Stomach (tissue), 8 donors: ENCODE measurements at regions not wholly inside any gene's neighbourhood (a gene's known extent, or its start where the extent isn't known, plus 50 kb on each side); places are given as distances from the start of the nearest gene placed in this dataset.

ENCODE experiments used
- DNase-seq, 2 donors: peaks; one replicate each; pipeline versions ENCODE4 v3.0.0 to v3.0.0-alpha.2; 2013 to 2019
- H3K27ac ChIP-seq, 5 donors: fragments of 200-600 bp in 4 of 5; sonication (generic) in 4 of 5; one replicate each; pipeline ENCODE4 v1.5.1; 2013 to 2019; ENCODE audit warnings: mild to moderate bottlenecking in 1 of 5, moderate library complexity in 1 of 5
- H3K27me3 ChIP-seq, 3 donors: fragments of 200-600 bp; sonication (generic); one replicate each; pipeline ENCODE4 v1.5.1; 2017 to 2019; ENCODE audit warnings: mixed run types in 1 of 3
- H3K36me3 ChIP-seq, 4 donors: fragments of 200-600 bp; sonication (generic); 1 replicate in 3 of 4; 2 replicates in 1 of 4; pipeline ENCODE4 v1.5.1; 2016 to 2019
- H3K4me1 ChIP-seq, 4 donors: fragments of 200-600 bp; sonication (generic); one replicate each; pipeline ENCODE4 v1.5.1; 2016 to 2019
- H3K4me3 ChIP-seq, 4 donors: fragments of 200-600 bp; sonication (generic) in 3 of 4; one replicate each; pipeline ENCODE4 v1.5.1; 2016 to 2019; ENCODE audit warnings: mild to moderate bottlenecking in 1 of 4
- H3K9me3 ChIP-seq, 4 donors: fragments of 200-600 bp; sonication (generic); one replicate each; pipeline ENCODE4 v1.5.1; 2016 to 2019
- CTCF ChIP-seq, 7 experiments: fragments of 450-650 bp in 4 of 7; fragments of 200-600 bp in 3 of 7; sonication (generic) in 3 of 7; IDR thresholded peaks; one replicate each; pipeline ENCODE4 v1.5.1; 2016 to 2019; ENCODE audit warnings: antibody characterized with exemption in 7 of 7, control low read depth in 2 of 7, mild to moderate bottlenecking in 1 of 7
- EP300 ChIP-seq: sonication (generic); formaldehyde crosslinking; IDR thresholded peaks from one replicate; pipeline ENCODE4 v1.6.1; 2017; ENCODE audit warnings: antibody characterized with exemption
- POLR2A ChIP-seq, 4 donors: fragments of 450-650 bp; IDR thresholded peaks; one replicate each; pipeline ENCODE4 v1.6.1; 2016; ENCODE audit warnings: antibody characterized with exemption in 4 of 4, control low read depth in 2 of 4, mild to moderate bottlenecking in 1 of 4, moderate library complexity in 1 of 4
- POLR2AphosphoS5 ChIP-seq, 3 donors: sonication (generic); formaldehyde crosslinking; IDR thresholded peaks; one replicate each; pipeline ENCODE4 v1.6.1; 2016; ENCODE audit warnings: antibody characterized with exemption in 3 of 3
- WGBS, 5 donors: extraction: QIAGEN DNeasy Blood & Tissue Kit in 3 of 5; methylation state at CpG; one replicate each; pipeline versions ENCODE4 v1.1.5 to v1.1.7; 2013 to 2018; 5-methylcytosine and 5-hydroxymethylcytosine counted together
- intact Hi-C: fragments of 100-400 bp; cut with DNase I; formaldehyde crosslinking; loops from one replicate; pipeline ENCODE4 v1.15.1; 2023; ENCODE audit warnings: low total_unique reads
- donor health status: healthy with polysubstance abuse.
- donor health status: Bipolar disorder and iron deficiency.
- donor health status: healthy.

DNA sequence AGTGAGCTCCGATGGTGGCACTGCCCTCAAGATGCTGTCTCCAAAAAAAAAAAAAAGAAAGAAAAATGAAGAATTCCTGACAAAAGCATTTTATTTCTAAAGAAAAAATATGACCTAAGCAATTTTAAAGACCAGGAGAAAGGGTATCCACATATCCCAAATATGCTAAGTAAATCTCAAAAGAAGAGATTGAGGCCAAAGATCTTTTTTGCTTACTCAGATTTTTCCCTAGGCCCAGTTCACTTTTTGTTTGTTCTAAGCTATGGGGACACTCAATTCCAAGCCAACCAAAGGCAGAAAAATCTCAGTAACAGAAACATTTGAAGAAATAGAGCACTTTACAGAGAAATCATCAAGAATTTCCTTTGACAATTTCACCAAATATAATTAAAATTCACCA lies 150.8 kb downstream of the SOX9 start:
- no peak overlapping the region for H3K27ac ChIP-seq
- DNase-seq = no peak
- no peaks in the 10 kb centered on the region for H3K27me3 ChIP-seq
- H3K9me3 ChIP-seq = no peaks in the 10 kb centered on the region
- no peak for TF ChIP-seq CTCF (IDR thresholded peaks at IDR 0.05)
- no peak for TF ChIP-seq EP300
- TF ChIP-seq POLR2A (IDR thresholded peaks at IDR 0.05) = no peak
- TF ChIP-seq POLR2AphosphoS5 (IDR thresholded peaks at IDR 0.05) = no peak
- intact Hi-C loops = no loop called here
- H3K4me3 ChIP-seq = no peak overlapping the region
- H3K4me1 ChIP-seq = no peaks in the 10 kb centered on the region
- no peaks in the 10 kb centered on the region for H3K36me3 ChIP-seq
- 96 to 100% (median 100%) methylated on average over 1 of the region's 1 CpG for WGBS, 5 donors

DNA sequence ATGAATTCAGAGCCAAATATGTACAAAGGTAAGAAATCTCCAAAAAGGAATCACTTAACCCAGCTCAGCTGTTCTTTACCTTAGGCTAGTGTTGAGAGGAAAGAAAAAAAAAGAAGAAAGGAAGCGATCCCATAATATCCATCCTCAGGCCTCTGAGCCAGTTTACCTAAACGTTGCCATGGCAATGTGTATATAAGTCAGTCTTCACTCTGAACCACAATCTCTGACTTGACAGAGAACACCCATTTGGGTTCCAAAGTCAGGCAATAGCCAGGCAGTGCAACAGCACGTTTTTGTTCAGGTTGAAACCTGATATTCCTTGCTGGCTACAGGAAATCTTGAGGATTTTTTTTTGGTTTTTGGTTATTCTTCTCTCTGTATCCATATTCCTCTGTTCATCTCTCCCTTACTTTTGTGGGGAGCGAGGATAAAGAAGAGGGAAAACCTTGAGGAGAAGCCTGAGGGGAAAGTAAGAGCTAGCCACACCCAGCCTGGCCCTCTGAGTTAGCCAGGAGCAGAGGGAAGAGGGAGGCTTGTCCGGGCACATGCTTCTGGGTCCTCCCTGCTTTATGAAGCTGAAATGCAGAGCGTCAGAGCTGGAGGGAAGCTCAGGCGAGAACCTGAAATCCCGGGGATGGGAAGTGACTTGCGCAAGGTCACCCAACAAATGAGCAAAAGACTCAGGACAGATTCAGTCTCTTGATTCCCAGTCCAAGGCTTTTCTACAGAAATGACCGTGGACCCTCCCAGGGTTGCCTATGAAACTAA lies 152.7 kb downstream of the SOX9 start:
- no peak overlapping the region for H3K27ac ChIP-seq
- no peaks in the 10 kb centered on the region for H3K9me3 ChIP-seq
- TF ChIP-seq EP300 (no peak), POLR2A (IDR thresholded peaks at IDR 0.05) (no peak), CTCF (IDR thresholded peaks at IDR 0.05) (no peak), POLR2AphosphoS5 (IDR thresholded peaks at IDR 0.05) (no peak)
- no peaks in the 10 kb centered on the region for H3K4me1 ChIP-seq
- 58 to 62% (median 60%) methylated on average over 10 of the region's 10 CpGs for WGBS, 5 donors
- DNase-seq = peak in 1 of 2 donors; percentile 47
- H3K36me3 ChIP-seq = no peaks in the 10 kb centered on the region
- no peak overlapping the region for H3K4me3 ChIP-seq
- no peaks in the 10 kb centered on the region for H3K27me3 ChIP-seq
- intact Hi-C loops = no loop called here

DNA sequence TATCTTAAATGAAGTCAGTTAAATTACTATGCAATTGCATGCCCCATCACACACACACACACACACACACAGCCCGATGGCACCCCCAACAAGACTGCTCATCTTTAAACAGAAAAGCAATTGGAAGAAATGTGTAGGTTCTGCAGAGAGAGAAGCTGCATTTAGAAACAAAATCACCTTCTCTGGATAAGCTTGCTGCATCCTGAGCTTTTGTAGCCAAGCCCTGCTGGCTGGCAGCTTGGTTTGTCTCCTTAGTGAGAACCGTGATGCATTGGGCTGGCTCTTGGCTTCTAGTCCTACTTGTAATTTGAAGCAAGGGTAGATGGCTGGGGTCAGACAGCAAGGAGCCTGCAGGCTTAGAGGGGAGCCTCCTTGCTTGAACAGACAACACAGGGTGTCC lies 153.8 kb downstream of the SOX9 start:
- intact Hi-C loops = no loop called here
- H3K27me3 ChIP-seq = no peaks in the 10 kb centered on the region
- H3K4me3 ChIP-seq = no peak overlapping the region
- no peaks in the 10 kb centered on the region for H3K4me1 ChIP-seq
- DNase-seq = no peak
- no peaks in the 10 kb centered on the region for H3K9me3 ChIP-seq
- TF ChIP-seq CTCF (IDR thresholded peaks at IDR 0.05) = no peak
- no peak for TF ChIP-seq EP300
- no peak for TF ChIP-seq POLR2A (IDR thresholded peaks at IDR 0.05)
- TF ChIP-seq POLR2AphosphoS5 (IDR thresholded peaks at IDR 0.05) = no peak
- 79 to 100% (median 94%) methylated on average over 2 of the region's 2 CpGs for WGBS, 5 donors
- H3K27ac ChIP-seq = no peak overlapping the region
- no peaks in the 10 kb centered on the region for H3K36me3 ChIP-seq

- Histone ChIP-seq H3K9me3 (no peaks in the 10 kb centered on the region), H3K27me3 (no peaks in the 10 kb centered on the region), H3K36me3 (no peaks in the 10 kb centered on the region), H3K4me1 (no peaks in the 10 kb centered on the region), H3K4me3 (no peak overlapping the region), H3K27ac (no peak overlapping the region)
- intact Hi-C loops = no loop called here
- TF ChIP-seq CTCF (IDR thresholded peaks at IDR 0.05) = no peak
- TF ChIP-seq POLR2AphosphoS5 (IDR thresholded peaks at IDR 0.05) = no peak
- no peak for TF ChIP-seq EP300
- no peak for TF ChIP-seq POLR2A (IDR thresholded peaks at IDR 0.05)
- WGBS, 5 donors = 85 to 95% (median 93%) methylated on average over 3 of the region's 3 CpGs
- no peak for DNase-seq
Measured at GRCh38 chr17:72280881-72281280, 160.1 kb downstream of the SOX9 start.
